ENCODE measurements at regions not wholly inside any gene's neighbourhood (a gene's known extent, or its start where the extent isn't known, plus 50 kb on each side); places are given as distances from the start of the nearest gene placed in this dataset.
"Not testable (repeated sequence)": the region's sequence is repeated elsewhere in the genome, so short reads cannot be mapped to it uniquely, and the experiment has no call there.

DNA sequence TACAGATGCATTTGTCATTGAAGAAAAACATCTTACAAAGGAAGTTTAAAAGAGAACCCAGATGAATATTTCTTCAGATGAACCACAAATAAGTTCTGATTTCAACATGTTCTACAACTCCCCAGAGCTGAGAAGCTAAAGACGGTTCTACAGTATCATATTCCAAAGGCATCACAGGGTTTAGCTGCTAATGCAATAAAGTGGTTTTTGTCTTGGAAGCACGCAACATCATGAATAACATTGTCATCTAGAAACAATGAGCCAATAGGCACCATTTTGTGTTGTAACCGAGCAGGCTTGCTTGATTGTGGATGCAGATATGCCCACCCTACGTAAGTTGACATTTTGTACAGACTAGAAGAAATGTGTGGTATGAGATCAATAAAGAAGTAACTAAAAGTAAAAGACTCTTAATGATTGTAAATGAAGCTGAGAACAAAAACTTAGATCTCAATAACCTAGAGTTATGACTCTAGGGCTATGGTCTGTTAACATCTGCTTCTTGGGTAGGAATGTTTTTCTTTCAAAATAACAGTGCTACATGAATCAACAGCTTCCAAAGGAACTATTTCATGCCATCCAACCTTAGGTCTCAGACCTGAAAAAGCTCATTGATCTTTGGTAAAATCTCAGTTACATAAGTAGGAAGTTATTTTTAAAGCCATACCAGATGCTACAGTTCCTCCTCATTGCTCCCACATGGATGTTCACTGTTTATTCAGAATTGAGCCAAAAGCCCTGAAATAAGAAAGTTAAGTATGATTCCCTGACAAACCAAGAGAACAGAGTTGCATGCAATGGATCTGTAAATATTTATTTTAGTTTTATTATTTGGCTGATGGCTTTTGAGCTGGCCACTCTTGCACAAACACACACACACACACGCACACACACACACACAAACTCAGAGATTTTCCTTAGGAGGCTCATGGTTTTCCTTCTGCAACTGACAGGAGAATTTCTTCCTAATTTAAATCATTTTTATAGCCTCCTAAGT lies 118.7 kb upstream of the SLCO6A1 start:
- DNase-seq, result no peak

DNA sequence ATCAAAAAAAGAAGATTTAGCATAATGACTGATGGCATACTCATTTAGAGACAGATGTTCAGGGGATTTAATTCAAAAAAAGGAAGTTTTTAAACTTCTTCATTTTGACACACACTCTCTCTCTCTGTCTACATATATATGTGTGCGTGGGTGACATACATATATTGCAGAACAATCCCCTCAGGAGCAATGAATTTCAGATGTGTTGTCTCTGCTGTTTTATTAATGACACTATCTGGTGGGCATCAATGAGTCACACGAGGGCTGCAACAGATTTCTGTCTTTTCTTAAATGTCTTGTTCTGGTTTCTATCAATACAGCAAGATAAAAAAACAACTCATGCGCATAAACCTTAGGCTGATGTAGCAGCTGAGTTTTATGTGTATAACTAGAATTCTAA lies 123.5 kb upstream of the SLCO6A1 start:
- no peak for DNase-seq

DNA sequence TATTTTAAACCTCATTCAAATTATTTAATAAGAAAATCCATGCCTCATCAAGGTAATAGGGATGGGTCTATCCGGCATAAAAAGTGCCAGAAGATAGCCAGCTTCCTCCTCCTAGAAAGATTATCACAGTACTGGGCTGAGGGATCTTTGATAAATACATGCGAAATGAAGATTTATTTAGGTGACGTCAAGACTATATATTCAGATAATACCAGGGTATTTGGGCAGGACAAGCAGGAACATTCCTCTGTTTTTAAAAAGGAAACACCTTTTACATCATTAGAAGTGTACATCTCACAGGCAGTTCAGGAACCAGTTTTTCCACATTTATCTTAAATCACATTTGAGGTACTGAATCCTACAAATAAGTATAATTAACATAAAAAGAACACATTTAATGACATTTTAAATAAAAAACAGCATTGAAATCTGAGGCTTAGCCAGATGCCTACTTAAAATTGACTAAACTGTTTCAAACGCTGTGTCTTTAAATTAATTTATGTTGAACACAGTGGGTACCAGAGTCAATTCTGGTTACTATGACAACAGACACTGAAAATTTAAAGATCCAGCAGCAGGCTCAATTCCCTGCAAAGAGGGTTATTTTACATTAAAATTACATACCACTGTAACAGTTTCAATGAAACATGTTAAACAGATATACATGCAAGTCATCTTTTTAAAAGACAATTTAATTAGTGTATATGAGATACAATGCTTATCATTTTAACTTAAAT lies 124.7 kb upstream of the SLCO6A1 start:
- no peak for DNase-seq

DNA sequence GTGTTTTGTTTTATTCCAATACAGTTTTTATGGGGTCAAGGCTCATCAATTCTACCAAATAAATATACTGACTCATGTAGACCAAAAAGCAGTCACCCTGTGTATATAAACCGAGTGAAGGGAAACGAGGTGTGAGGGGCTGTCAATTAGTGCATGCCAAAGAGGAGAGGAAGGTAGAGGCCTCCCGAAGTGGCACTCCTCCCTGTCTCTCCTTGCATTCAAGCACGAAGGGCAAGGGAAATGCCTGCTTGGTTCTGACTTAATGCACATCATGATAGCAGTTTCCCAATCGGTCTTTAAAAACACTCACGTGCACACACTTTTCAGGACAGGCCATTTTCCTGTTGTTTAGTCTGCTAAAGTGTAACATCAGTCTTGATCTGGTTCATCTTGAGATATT lies 125.6 kb upstream of the SLCO6A1 start:
- no peak for DNase-seq

DNA sequence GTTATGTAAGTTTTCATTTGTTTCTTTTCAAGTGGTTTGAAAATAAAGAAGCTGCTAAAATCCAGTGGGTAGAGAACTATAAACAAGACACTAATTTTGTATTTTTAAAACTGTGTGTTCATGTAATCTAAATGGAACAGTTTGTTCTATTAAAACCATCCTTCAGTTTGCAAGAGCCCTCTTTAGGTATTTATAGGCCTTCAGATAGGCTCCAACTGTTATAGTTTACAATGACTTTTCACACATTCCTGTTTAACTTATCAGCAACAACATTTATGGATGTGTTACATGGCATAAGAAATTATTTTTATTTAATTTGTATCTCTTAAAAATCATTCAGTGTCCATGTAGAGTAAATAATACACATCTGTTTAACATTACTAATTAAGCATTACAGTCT lies 126.7 kb upstream of the SLCO6A1 start:
- no peak for DNase-seq

DNA sequence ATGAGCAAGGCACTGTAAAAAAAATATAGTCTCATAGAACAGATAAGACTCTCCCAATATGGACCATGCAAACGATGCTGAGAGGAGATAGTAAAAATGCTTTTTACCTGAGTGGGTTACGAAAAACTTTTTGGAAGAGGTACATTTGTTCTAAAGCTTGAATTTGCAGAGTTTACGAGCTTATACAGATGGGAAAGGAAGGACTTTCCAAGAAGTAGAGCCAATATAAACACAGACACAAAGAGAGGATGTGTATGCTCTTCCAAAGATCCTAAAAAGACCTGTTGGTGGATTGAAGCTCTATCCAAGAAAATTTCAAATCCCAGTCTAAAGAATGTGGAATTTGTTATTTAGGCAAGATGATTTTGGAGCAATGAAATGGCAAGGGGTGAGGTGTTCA lies 127.1 kb upstream of the SLCO6A1 start:
- DNase-seq, result no peak

DNA sequence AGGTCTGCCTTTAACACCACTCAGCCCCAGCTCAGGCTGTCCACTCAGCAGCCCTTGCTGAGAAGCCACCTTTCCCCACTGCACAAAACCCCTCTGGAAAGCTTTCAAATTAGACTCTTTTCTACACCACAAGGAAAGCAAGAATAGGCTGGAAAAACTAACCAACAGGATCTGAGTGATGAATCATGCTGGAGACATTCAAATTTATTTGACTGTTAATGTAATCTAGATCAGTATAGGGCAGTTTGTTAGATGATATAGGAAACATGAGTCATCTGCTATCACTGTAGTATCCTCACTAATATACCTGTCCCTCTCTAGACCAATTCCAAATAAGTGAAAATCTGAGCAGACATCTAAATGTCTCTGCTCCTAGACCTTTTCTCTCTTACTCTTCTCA lies 127.8 kb upstream of the PAM start:
- DNase-seq, result no peak

DNA sequence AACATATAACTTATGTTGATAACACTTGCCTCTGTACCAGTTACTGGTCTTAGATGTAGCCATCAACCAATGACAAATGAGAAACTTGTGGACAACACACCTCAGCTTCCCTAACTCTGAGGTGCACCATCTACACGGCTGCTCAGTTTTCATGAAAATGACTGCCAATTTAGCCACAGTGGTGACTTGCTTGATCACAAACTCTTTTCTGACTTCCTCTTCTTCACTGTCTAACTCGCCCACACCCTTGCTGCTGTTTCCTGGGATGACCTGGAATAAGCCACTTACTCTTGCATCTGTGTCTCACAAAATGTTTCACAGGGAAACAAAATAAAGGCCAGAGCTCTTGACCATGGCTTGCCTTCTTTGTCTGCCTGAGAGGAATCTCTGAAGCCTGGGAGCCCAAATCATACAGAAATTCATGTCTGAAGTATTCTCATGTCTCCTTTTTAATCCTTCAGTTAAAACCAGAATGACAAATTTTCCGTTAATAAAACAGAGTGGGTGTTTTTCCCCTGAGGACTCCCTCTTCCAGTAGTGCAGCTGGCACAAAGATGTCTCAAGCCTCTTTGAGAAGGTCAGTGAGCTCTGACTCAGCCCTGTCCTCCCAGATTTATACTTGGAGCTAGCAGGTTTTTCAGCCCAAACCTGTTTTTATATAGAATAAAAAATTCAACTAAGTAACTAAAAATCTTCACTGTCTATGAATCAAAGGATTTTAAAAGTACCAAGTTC lies 126.5 kb upstream of the PAM start:
- no peak for DNase-seq

DNA sequence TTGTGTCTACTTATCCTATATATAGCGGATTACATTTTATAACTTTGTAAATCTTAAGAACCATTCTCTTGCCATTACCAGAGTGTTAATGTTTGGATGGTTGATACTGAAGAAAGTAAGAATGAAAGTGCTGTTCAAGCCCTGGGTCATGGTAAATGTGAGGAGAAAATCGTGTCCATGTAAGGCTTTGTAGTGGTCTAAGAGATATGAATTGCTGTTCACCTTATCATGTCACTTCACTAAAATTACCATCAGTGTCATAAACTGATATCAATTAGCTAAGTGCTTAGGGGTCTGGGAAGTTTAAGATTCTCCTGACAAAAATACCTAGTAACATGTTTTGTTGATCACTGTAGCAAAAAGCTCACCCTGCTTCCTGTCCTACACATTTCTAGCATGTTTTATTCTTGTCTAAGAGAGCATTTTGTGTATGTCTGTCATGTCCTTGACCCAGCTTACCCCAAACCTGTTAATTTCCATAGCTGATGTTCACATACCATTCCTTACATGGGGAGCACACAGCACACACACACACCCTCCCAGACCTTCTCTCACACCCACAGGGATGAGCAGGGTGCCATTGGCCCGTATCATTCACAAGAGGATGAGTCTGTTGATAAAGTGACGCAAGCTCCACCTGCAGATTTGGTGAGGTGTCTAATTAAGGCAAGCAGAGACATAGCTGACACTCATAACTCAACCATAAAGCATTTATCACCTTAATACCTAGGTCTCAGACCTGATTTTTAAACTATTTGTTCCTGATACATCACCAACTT lies 125.1 kb upstream of the PAM start:
- DNase-seq, result no peak

DNA sequence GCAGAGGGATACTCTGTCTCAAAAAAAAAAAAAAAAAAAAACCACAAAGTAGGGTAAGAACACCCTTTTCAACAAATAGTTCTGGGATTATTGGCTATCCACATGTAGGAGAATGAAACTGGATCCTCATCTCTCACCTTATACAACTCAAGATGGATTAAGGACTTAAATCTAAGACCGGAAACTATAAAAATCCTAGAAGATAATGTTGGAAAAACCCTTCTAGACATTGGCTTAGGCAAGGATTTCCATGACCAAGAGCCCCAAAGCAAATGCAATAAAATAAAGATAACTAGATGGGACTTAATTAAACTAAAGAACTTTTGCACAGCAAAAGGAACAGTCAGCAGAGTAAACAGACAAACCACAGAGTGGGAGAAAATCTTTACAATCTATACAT lies 119.7 kb upstream of the PAM start:
- not testable (repeated sequence) for DNase-seq

DNA sequence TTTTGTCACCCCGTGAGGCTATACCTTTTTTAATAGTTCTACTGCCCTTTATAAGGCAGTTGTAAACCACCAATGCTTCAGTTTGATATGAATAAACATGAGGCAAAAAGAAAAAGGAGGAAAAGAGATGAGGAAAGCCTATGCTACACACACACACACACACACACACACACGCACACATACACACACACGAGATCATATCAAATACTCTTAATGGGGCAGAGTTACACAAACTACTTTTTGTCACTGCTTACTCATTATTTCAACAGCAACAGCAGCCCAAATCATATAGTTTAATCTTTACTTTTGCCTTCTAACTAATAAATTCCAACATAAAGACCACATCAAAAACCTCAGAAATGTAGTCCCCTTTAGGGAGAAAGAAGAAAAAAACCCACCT lies 116.8 kb upstream of the PAM start:
- DNase-seq, result no peak

DNA sequence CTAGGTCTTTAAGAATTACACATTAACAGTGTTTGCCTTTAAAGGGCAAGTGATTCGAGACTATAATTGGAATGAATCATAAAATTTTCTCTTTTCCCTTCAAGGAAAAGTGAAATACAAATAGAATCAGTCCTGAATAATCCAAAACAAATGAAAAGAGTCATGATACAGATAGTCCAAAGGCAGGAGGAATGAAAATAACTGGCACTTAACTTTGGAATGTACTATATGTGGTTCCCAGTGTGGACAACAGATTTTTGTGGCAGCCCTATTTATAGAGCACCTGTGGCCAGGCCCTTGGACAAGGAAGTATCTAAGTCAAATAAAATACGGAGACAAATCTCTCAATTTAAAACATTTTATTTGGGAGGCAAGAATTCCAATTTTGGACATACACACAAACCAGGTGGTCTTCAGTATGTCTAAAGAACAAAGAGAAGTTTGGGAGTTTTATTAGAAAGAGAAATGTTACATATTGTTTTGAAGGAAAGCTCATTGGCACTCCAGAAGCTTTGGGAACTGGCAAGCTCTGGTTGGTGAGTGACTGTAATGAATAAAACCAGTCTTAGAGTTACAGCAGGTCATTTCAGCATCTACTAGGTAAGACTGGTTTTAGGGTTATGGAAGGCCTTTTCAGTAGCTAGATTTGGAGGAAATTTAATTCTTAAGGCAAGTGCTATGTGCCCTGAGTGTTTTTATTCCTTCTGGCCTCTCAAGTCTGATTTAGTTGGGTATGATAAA lies 116.0 kb upstream of the PAM start:
- DNase-seq, result no peak

DNA sequence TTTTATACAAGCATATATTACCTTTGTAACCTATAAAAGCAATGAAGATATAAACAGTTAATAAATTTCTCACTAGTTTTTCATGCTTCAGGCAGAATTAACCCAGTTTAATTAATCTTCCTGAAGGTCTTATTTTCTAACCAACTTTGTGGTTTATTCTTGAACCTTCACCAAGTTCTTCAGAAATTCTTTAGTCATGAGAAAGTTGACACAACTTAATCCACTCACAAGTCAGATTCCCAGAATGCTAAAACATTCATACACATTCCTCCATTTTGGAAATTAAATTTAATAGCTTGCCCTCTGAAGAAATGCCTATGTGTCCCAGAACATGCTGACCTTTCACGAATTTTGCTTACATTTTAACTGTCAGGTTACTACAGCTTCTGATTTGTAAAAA lies 105.4 kb upstream of the PAM start:
- DNase-seq, result no peak

DNA sequence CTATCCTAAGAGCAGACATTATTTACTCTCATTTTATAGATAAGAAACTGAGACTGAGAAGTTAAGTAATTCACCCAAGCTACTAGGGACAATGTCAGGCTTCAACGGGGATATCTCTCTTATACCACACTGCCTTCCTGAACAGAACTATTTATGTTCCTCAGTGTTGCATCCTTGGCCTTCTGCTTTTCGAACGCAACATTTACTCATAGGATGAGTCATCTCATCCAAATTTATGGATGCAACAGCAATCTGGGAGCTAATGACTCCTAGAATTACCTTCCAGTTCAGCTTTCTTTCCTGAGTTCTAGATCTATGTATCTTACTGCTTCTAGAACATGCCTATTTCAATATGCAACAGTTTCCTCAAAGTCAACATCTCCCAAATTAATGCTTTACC lies 103.6 kb upstream of the PAM start:
- DNase-seq, result no peak

DNA sequence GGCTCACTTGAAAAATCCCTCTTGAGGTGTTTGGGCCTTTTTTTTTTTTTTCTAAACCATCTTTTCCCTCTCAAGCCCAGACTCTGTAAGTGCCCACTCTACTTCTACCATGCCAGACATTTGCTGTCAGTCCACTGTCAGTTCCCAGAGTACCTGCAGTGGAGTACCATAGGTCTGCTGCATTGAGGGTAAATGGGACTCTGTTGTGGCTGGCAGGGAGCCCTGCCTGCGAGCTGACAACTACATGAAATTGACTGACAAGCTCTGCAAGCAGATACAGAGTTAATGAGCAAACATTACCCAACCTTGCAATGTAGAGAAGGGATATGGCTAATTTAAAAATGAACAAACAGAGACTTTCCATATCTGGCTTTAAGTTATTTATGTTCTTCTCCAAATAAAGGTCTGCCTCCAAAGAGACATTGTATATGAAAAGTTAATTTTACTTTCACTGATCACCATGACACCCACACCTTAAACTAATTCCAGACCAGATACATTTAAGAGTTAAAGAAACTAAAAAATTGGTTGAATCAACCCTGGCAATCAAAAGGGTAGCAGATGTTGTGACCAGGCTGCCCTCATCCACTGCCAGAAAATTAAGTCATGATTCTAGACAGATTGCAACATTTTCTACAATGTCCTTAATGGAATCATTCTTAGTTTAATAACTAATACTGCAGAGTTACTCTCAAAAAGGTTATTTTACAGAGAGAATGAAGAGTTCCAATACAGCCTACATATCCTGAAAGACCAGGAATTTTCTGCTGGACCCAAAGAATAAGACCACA lies 100.4 kb upstream of the PAM start:
- no peak for DNase-seq

DNA sequence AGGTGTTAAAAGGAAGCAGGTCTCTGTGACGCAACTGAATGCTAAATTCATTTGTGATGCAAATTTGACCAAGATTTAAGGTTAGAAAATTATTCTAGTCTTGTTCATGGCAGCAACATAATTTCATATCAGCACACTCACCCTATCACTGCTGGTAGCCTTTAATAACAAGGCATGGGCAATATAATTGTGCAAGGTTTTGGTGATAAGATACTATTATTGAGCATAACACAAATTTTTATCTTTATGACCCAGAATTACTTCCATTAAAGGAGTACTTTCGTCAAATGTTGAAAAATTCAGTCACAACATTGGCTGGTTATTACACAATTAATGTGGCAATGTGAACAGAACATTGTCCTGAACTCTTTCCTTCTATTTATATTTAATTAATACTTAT lies 96.0 kb upstream of the PAM start:
- no peak for DNase-seq

DNA sequence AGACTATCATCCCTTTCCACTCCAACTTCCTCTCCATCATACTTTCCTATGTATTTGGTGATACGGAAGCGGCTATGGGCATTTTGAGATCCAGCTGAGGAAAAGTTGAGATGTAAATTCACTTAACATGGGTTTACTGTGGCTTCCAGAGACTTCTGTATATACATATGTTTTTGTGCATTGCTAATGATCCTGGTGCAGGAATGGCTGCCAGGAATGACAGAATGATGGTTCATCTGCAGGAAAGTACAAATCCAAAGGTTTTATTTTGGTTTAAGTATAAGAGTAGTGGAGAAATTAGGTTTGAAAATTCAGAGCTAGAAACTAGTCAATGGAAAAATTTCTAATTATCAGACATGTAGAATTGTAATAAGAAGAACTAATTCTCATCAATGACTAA lies 95.0 kb upstream of the PAM start:
- DNase-seq, result no peak

DNA sequence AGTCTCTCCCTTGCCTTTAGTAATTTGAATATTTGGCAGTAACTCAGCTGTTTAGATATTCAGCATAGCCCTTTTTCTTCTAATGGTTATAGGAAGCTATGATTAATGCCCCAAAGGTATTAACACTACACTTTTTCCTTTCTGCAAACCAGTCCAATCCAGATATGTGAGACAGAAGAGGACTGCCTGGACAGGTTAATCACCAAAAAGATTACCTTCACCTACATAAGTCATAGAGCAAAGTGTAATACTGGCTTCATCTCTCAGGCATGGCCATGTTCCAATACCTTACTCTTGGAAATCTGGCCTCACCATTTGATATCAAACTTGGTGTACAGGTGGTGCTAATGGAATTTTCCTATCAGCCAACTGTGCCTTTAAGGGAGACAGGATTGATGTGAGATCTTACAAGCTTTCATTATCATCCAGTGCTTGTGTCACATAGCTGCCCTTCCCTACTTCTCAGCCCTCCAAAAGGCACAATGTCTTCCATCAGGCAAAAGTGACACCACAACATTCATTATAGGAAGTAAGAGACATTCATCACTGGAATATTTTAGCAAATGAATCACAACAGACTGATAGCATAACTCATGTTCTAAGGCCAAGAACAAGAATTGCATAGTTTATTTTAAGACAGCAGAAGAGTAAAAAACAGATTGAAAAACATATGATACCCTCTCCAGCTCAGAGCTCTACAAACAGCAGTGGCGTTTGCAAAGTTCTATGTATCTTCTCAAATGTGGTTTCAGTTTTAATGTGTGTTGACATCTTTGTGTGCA lies 91.2 kb upstream of the PAM start:
- no peak for DNase-seq

DNA sequence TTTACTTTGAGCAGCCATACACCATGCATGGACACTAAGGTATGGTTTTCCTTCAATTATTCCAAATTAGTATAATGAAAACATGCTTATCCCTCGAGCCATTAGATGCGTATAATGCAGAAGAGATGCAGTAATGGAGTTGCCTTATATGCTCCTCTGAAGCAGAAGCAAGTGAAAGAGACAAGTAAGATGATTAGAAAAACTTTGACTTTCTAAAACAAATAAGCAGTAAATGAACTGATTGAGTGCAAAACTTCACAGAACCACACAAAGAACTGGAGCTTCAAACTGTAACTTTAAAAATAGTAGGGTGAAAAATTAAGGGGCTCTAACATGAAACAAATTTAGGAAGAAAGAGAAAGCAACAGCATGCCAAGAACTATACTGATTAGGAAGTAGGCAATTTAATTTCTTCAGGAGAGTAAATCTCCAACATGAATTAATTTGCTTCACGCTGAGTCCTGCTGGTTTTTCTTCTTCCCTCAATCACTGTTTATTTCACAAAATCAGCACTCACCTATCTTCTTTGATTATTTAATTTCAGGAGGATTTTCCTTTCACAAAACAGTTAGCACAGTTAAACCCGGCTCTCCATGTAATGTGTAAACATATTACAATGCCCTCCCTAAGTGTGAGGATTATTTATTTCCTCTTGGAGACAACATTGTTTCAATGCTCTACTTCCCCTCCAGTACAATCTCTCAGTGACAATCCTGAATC lies 90.3 kb upstream of the PAM start:
- DNase-seq, result no peak

All from stimulated activated CD4-positive, alpha-beta T cell treated with anti-CD3 and anti-CD28 coated beads, Interleukin-15, amount 100 ng/mL, for 24 hours (primary cell).